ENCODE measurements at regions not wholly inside any gene's neighbourhood (a gene's known extent, or its start where the extent isn't known, plus 50 kb on each side); places are given as distances from the start of the nearest gene placed in this dataset.

GRCh38 chr4:63505714-63506460 is 903.4 kb downstream of the TECRL start:
- no peaks in the 10 kb centered on the region for H3K27me3 Mint-ChIP-seq
- no peaks in the 10 kb centered on the region for H3K36me3 Mint-ChIP-seq (ENCODE audit: insufficient read depth)
- peaks cover 3% of the 10 kb centered on the region for H3K9me3 Mint-ChIP-seq (ENCODE audit: low read depth)
- DNase-seq (ENCODE audit: low spot score, unreplicated experiment), result no peak
- no peak for TF ChIP-seq CTCF (IDR thresholded peaks at IDR 0.05; ENCODE audit: unreplicated experiment)
- no peaks in the 10 kb centered on the region for H3K4me1 Mint-ChIP-seq (ENCODE audit: low read depth)
- H3K4me3 Mint-ChIP-seq (ENCODE audit: low read depth), result no peak overlapping the region
- H3K27ac Mint-ChIP-seq, result no peak overlapping the region

GRCh38 chr4:63493265-63493664 is 916.0 kb downstream of the TECRL start:
- TF ChIP-seq CTCF (IDR thresholded peaks at IDR 0.05; ENCODE audit: unreplicated experiment), result no peak
- no peaks in the 10 kb centered on the region for H3K9me3 Mint-ChIP-seq (ENCODE audit: low read depth)
- DNase-seq (ENCODE audit: low spot score, unreplicated experiment), result no peak
- H3K27ac Mint-ChIP-seq, result no peak overlapping the region
- no peaks in the 10 kb centered on the region for H3K27me3 Mint-ChIP-seq
- no peaks in the 10 kb centered on the region for H3K36me3 Mint-ChIP-seq (ENCODE audit: insufficient read depth)
- no peak overlapping the region for H3K4me3 Mint-ChIP-seq (ENCODE audit: low read depth)
- no peaks in the 10 kb centered on the region for H3K4me1 Mint-ChIP-seq (ENCODE audit: low read depth)

GRCh38 chr4:63492515-63492914 is 916.7 kb downstream of the TECRL start:
- Mint-ChIP-seq H3K4me3 (ENCODE audit: low read depth) (no peak overlapping the region), H3K4me1 (ENCODE audit: low read depth) (no peaks in the 10 kb centered on the region), H3K27ac (no peak overlapping the region), H3K36me3 (ENCODE audit: insufficient read depth) (no peaks in the 10 kb centered on the region), H3K27me3 (no peaks in the 10 kb centered on the region), H3K9me3 (ENCODE audit: low read depth) (no peaks in the 10 kb centered on the region)
- DNase-seq (ENCODE audit: low spot score, unreplicated experiment), result no peak
- no peak for TF ChIP-seq CTCF (IDR thresholded peaks at IDR 0.05; ENCODE audit: unreplicated experiment)

GRCh38 chr4:63464393-63464792 is 944.9 kb downstream of the TECRL start:
- H3K4me3 Mint-ChIP-seq (ENCODE audit: low read depth), result no peak overlapping the region
- DNase-seq (ENCODE audit: low spot score, unreplicated experiment), result no peak
- H3K27ac Mint-ChIP-seq, result no peak overlapping the region
- H3K4me1 Mint-ChIP-seq (ENCODE audit: low read depth), result no peaks in the 10 kb centered on the region
- peaks cover 4% of the 10 kb centered on the region for H3K9me3 Mint-ChIP-seq (ENCODE audit: low read depth)
- no peaks in the 10 kb centered on the region for H3K27me3 Mint-ChIP-seq
- H3K36me3 Mint-ChIP-seq (ENCODE audit: insufficient read depth), result no peaks in the 10 kb centered on the region
- no peak for TF ChIP-seq CTCF (IDR thresholded peaks at IDR 0.05; ENCODE audit: unreplicated experiment)

GRCh38 chr4:63460075-63460474 is 949.2 kb downstream of the TECRL start:
- H3K4me3 Mint-ChIP-seq (ENCODE audit: low read depth), result no peak overlapping the region
- H3K4me1 Mint-ChIP-seq (ENCODE audit: low read depth), result no peaks in the 10 kb centered on the region
- no peak for DNase-seq (ENCODE audit: low spot score, unreplicated experiment)
- H3K27ac Mint-ChIP-seq, result no peak overlapping the region
- TF ChIP-seq CTCF (IDR thresholded peaks at IDR 0.05; ENCODE audit: unreplicated experiment), result no peak
- no peaks in the 10 kb centered on the region for H3K36me3 Mint-ChIP-seq (ENCODE audit: insufficient read depth)
- peaks cover under 1% of the 10 kb centered on the region for H3K9me3 Mint-ChIP-seq (ENCODE audit: low read depth)
- no peaks in the 10 kb centered on the region for H3K27me3 Mint-ChIP-seq
